ENCODE measurements at regions not wholly inside any gene's neighbourhood (a gene's known extent, or its start where the extent isn't known, plus 50 kb on each side); places are given as distances from the start of the nearest gene placed in this dataset.

GRCh38 chr5:68088302-68088701, 127.3 kb upstream of the PIK3R1 start:
- Histone ChIP-seq H3K4me2 (ENCODE audit: low read length) (no peak overlapping the region), H2AFZ (ENCODE audit: low read depth, low read length, poor library complexity, severe bottlenecking) (no peak overlapping the region), H4K20me1 (ENCODE audit: insufficient read depth) (no peaks in the 10 kb centered on the region), H3K79me2 (ENCODE audit: insufficient read depth, low read length) (no peaks in the 10 kb centered on the region), H3K27me3 (ENCODE audit: insufficient read depth, low read length) (peaks cover 13% of the 10 kb centered on the region), H3K9me2 (ENCODE audit: insufficient read depth) (no peaks in the 10 kb centered on the region), H3K4me3 (replicated peaks in 1 of 2; ENCODE audit: low read depth in 1 of 2, low read length in 2 of 2) (no peak overlapping the region), H3K9me3 (ENCODE audit: control insufficient read depth in 1 of 2, insufficient read depth in 1 of 2, low read depth in 1 of 2, low read length in 2 of 2) (no peaks in the 10 kb centered on the region), H3K27ac (ENCODE audit: low read depth, low read length) (no peak overlapping the region), H3K4me1 (ENCODE audit: control insufficient read depth in 1 of 2, insufficient read depth in 2 of 2, low read length in 2 of 2) (no peaks in the 10 kb centered on the region), H3K9ac (ENCODE audit: low read length) (no peak overlapping the region), H3K36me3 (ENCODE audit: control insufficient read depth in 1 of 2, insufficient read depth in 2 of 2, low read length in 2 of 2) (no peaks in the 10 kb centered on the region)
- CTCF ChIA-PET, result no interaction called here
- TF ChIP-seq YY1 (IDR thresholded peaks at IDR 0.05; ENCODE audit: extremely low read depth, insufficient replicate concordance, low read depth, low read length) (no peak), CEBPB (IDR thresholded peaks at IDR 0.05; ENCODE audit: low read depth) (no peak)
- no TSS peak for BruUV-seq (replicated peaks)
- ATAC-seq (no peak), DNase-seq (ENCODE audit: low read depth, low spot score) (no peak)
- POLR2A ChIA-PET, result no interaction called here
- RAD21 ChIA-PET (ENCODE audit: low non-redundant PET in 1 of 2, low total read pairs in 2 of 2, uncharacterized antibody in 2 of 2, unreplicated experiment in 2 of 2), result no interaction called here
- intact Hi-C loops (cut with micrococcal nuclease), result no loop called here

DNA sequence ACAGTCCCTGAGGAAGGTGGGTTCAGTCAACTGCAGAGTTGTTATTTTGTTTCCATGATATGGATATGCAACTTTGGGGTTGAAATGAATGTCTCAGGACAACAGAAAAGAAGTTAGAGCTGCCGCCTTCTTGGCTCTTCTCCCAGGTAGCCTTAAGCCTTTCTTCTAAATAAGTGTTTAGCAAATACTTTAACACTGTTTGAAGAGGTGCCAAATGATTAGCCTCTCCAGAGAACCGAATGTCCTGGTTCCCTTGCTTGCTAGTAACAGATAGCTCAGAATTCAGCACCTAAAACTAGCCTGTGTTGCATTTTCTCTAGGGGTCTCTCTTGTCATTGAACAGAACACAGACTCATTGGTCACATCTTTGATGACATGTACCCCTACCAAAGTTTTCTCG, 127.7 kb upstream of the PIK3R1 start:
- DNase-seq (ENCODE audit: low read depth, low spot score) (no peak), ATAC-seq (no peak)
- H3K27ac ChIP-seq (ENCODE audit: low read depth, low read length), result no peak overlapping the region
- no peak overlapping the region for H3K4me2 ChIP-seq (ENCODE audit: low read length)
- POLR2A ChIA-PET, result no interaction called here
- no peaks in the 10 kb centered on the region for H3K79me2 ChIP-seq (ENCODE audit: insufficient read depth, low read length)
- no TSS peak for BruUV-seq (replicated peaks)
- no peak for TF ChIP-seq CBX3 (IDR thresholded peaks at IDR 0.05; ENCODE audit: low read depth)
- TF ChIP-seq EZH2 (IDR thresholded peaks at IDR 0.05), result no peak
- TF ChIP-seq ZFX (IDR thresholded peaks at IDR 0.05), result no peak
- peaks cover 13% of the 10 kb centered on the region for H3K27me3 ChIP-seq (ENCODE audit: insufficient read depth, low read length)
- no peaks in the 10 kb centered on the region for H3K9me2 ChIP-seq (ENCODE audit: insufficient read depth)
- CTCF ChIA-PET, result no interaction called here
- H3K9ac ChIP-seq (ENCODE audit: low read length), result no peak overlapping the region
- no peaks in the 10 kb centered on the region for H3K9me3 ChIP-seq (ENCODE audit: control insufficient read depth in 1 of 2, insufficient read depth in 1 of 2, low read depth in 1 of 2, low read length in 2 of 2)
- no peaks in the 10 kb centered on the region for H3K36me3 ChIP-seq (ENCODE audit: control insufficient read depth in 1 of 2, insufficient read depth in 2 of 2, low read length in 2 of 2)
- H3K4me3 ChIP-seq (replicated peaks in 1 of 2; ENCODE audit: low read depth in 1 of 2, low read length in 2 of 2), result no peak overlapping the region
- RAD21 ChIA-PET (ENCODE audit: low non-redundant PET in 1 of 2, low total read pairs in 2 of 2, uncharacterized antibody in 2 of 2, unreplicated experiment in 2 of 2), result no interaction called here
- intact Hi-C loops (cut with micrococcal nuclease), result no loop called here
- H3K4me1 ChIP-seq (ENCODE audit: control insufficient read depth in 1 of 2, insufficient read depth in 2 of 2, low read length in 2 of 2), result no peaks in the 10 kb centered on the region
- H2AFZ ChIP-seq (ENCODE audit: low read depth, low read length, poor library complexity, severe bottlenecking), result no peak overlapping the region
- H4K20me1 ChIP-seq (ENCODE audit: insufficient read depth), result no peaks in the 10 kb centered on the region

DNA sequence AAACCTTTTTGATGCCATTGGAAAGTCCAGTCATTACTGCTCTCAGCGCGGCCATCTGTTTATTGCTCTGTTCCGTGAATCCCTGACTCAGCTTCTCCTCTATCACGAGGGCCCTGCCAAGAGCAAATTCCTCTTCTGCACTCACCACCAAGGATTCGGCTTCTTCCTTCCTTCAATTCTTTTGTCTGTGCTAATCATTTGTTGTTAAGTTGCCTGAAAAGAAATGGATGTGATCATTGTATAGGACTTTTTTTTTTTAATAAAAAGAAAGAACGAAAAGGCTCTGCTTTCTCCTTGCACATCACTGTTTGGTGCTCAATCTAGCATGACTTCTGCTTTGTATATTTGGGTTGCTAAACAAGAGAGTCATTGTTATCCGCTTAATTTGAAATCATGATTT, 128.7 kb upstream of the PIK3R1 start:
- Histone ChIP-seq H3K9me3 (ENCODE audit: control insufficient read depth in 1 of 2, insufficient read depth in 1 of 2, low read depth in 1 of 2, low read length in 2 of 2) (no peaks in the 10 kb centered on the region), H3K4me3 (replicated peaks in 1 of 2; ENCODE audit: low read depth in 1 of 2, low read length in 2 of 2) (no peak overlapping the region), H3K27ac (ENCODE audit: low read depth, low read length) (no peak overlapping the region), H4K20me1 (ENCODE audit: insufficient read depth) (no peaks in the 10 kb centered on the region), H3K79me2 (ENCODE audit: insufficient read depth, low read length) (no peaks in the 10 kb centered on the region), H3K9me2 (ENCODE audit: insufficient read depth) (no peaks in the 10 kb centered on the region), H2AFZ (ENCODE audit: low read depth, low read length, poor library complexity, severe bottlenecking) (no peak overlapping the region), H3K9ac (ENCODE audit: low read length) (no peak overlapping the region), H3K4me2 (ENCODE audit: low read length) (no peak overlapping the region), H3K27me3 (ENCODE audit: insufficient read depth, low read length) (peaks cover 13% of the 10 kb centered on the region), H3K4me1 (ENCODE audit: control insufficient read depth in 1 of 2, insufficient read depth in 2 of 2, low read length in 2 of 2) (no peaks in the 10 kb centered on the region), H3K36me3 (ENCODE audit: control insufficient read depth in 1 of 2, insufficient read depth in 2 of 2, low read length in 2 of 2) (no peaks in the 10 kb centered on the region)
- RAD21 ChIA-PET (ENCODE audit: low non-redundant PET in 1 of 2, low total read pairs in 2 of 2, uncharacterized antibody in 2 of 2, unreplicated experiment in 2 of 2), result no interaction called here
- CTCF ChIA-PET, result no interaction called here
- BruUV-seq (replicated peaks), result no TSS peak
- DNase-seq (ENCODE audit: low read depth, low spot score), result no peak
- ATAC-seq, result no peak
- POLR2A ChIA-PET, result no interaction called here
- intact Hi-C loops (cut with micrococcal nuclease), result no loop called here
- TF ChIP-seq ELF1 (IDR thresholded peaks at IDR 0.05; ENCODE audit: borderline replicate concordance, low read depth) (no peak), JUND (IDR thresholded peaks at IDR 0.05) (no peak), EGR1 (IDR thresholded peaks at IDR 0.05; ENCODE audit: low read depth) (no peak), SIN3A (IDR thresholded peaks at IDR 0.05; ENCODE audit: low read depth) (no peak), ATF3 (IDR thresholded peaks at IDR 0.05) (no peak), YY1 (IDR thresholded peaks at IDR 0.05; ENCODE audit: extremely low read depth, insufficient replicate concordance, low read depth, low read length) (no peak), EZH2phosphoT487 (IDR thresholded peaks at IDR 0.05; ENCODE audit: borderline replicate concordance) (no peak), POLR2AphosphoS5 (IDR thresholded peaks at IDR 0.05; ENCODE audit: low read depth, low read length) (no peak), CTCF (IDR thresholded peaks at IDR 0.05 in 2 of 3, conservative IDR thresholded peaks at IDR 0.05 in 1 of 3; ENCODE audit: borderline replicate concordance in 1 of 3, insufficient read depth in 1 of 3, low read depth in 2 of 3, low read length in 2 of 3) (no peak), FOSL1 (IDR thresholded peaks at IDR 0.05; ENCODE audit: low read depth) (no peak), RAD21 (IDR thresholded peaks at IDR 0.05; ENCODE audit: low read depth) (no peak), SP1 (IDR thresholded peaks at IDR 0.05; ENCODE audit: low read depth) (no peak)
